ENCODE measurements at regions not wholly inside any gene's neighbourhood (a gene's known extent, or its start where the extent isn't known, plus 50 kb on each side); places are given as distances from the start of the nearest gene placed in this dataset.

DNA sequence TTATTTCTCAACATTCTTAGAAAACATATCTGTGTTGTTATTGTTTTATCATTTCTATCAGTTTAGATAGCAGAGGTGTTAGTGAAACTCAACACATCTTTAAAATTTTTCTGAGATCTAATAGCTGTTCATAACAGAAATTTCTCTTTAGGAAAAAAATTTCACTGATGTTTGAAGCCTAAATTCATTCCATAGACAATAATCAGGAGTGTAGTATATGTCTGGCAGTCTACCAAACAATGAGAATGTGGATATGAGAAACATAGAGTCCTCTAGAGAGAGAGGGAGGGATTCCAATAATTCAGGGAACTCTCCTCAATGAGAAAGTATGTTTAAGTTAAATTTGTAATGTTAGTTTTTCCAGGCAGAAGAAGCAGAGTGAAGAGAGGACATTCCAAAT lies 118.2 kb upstream of the EDNRB start:
- no peak overlapping the region for H3K4me3 ChIP-seq
- H3K27ac ChIP-seq, result no peak overlapping the region

GRCh38 chr13:78035500-78035899 lies 116.9 kb upstream of the EDNRB start:
- H3K27ac ChIP-seq, result no peak overlapping the region
- no peak overlapping the region for H3K4me3 ChIP-seq

GRCh38 chr13:78033509-78033908 lies 114.9 kb upstream of the EDNRB start:
- no peak overlapping the region for H3K27ac ChIP-seq

GRCh38 chr13:78032132-78032531 lies 113.5 kb upstream of the EDNRB start:
- Histone ChIP-seq H3K4me3 (no peak overlapping the region), H3K27ac (no peak overlapping the region)

More at GRCh38 chr13:78033509-78033908, 114.9 kb upstream of the EDNRB start:
- no peak overlapping the region for H3K4me3 ChIP-seq

DNA sequence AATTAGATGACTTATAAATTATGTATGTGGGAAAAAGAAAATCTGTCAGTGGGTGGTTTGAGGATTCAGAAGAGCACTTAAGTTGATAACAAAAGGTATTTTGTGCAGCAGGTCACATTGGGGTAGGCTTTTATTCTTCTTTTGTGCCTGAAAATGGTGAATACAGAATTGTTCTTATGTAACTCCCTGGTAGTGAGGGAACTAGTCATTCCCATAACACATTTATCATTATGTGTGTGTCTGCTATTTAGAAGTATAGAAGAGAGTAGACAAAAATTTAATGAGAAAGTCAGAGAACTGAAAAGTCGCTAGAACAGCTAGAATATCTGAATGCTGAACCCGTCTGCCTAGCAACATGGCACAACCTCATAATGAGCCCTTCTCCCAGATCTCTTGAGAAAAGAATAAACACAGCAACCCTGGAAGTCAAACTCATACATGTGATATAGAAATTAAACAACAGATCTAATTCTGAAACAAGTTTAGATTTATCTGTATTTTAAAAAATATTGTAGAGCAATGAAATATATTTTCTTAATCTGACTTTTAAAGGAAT lies 111.8 kb upstream of the EDNRB start:
- no peak overlapping the region for H3K27ac ChIP-seq
- no peak overlapping the region for H3K4me3 ChIP-seq

GRCh38 chr13:78029901-78030300 lies 111.3 kb upstream of the EDNRB start:
- Histone ChIP-seq H3K4me3 (no peak overlapping the region), H3K27ac (no peak overlapping the region)

- Histone ChIP-seq H3K27ac (no peak overlapping the region), H3K4me3 (no peak overlapping the region)
Observed at GRCh38 chr13:78028960-78029359, 110.3 kb upstream of the EDNRB start.

DNA sequence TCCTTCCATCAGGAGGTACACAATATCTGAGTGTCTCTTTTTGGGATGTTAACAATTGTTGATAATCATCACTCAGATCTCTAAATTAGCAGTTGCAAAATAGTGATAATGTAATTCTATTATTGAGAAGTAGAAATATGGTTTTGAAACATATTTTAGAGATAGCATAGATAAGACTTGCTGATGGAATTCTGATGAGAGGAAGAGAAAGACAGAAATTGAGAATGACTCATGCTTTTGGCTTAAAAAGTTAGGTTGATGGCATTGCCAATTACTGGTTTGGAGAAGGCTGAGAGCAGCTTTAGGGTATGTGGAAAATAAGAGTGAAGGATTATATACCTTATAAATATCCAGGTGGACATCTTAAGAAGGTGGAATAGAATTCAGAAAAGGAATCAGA lies 106.4 kb upstream of the EDNRB start:
- H3K27ac ChIP-seq, result no peak overlapping the region
- no peak overlapping the region for H3K4me3 ChIP-seq

DNA sequence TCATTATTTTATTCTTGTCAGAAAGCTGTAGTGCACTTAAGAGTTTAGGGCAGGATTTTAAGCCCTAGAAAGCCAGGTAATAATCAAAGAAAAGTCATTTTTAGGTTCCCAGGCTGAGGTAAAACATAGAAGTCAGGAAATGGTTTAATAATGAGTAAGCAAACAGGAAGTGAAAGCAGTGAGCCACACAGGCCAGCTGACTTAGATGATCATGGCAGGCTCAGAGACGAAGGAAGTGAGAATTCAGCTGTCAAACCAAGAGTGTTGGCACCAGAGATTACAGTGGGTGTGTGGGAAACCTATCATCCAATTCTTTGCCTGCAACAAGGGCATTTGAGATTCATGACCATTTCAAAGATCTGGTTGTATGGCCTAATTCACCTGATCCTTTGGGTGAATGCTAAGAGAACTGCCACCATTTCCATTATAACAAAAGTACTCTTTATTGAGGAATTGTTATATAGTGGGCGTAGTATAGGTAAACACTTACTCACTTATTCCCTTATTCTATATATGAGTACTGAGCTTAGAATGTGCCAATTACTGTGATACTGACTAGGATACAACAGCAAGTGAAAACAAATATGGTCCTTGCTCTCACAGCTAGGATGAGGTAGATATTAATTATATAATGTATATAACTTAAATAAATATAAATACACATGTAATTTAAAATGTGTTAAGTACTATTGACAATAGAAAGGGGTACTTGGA lies 103.7 kb upstream of the EDNRB start:
- H3K27ac ChIP-seq, result peak overlapping the region in 1 of 21 experiments; percentile 2
- no peak overlapping the region for H3K4me3 ChIP-seq

GRCh38 chr13:78020861-78021260 lies 102.2 kb upstream of the EDNRB start:
- no peak overlapping the region for H3K4me3 ChIP-seq
- H3K27ac ChIP-seq, result no peak overlapping the region

- Histone ChIP-seq H3K27ac (no peak overlapping the region), H3K4me3 (no peak overlapping the region)
Observed at GRCh38 chr13:78015782-78016181, 97.2 kb upstream of the EDNRB start.

DNA sequence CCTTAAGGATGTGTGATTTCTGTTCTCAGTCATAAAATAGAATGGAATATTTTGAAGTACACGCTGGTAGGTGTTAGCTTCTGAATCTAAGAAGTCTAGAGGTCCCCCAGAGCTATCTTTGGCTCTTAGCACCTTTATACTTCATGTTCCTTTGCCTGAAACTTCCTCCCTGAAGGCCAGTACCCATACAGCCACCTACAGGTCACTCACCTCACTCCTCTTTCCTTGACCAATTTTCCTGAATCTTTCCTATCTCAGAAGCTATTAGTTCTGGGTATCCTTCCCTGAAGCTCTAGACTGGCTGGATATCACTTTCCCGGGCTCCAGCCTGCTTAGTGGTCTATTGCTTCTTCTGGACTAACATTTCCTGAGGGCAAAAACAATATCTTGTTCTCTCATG lies 93.4 kb upstream of the EDNRB start:
- no peak overlapping the region for H3K4me3 ChIP-seq
- H3K27ac ChIP-seq, result no peak overlapping the region

GRCh38 chr13:78004821-78005220 lies 86.2 kb upstream of the EDNRB start:
- Histone ChIP-seq H3K4me3 (no peak overlapping the region), H3K27ac (no peak overlapping the region)

- Histone ChIP-seq H3K4me3 (no peak overlapping the region), H3K27ac (no peak overlapping the region)
Observed at GRCh38 chr13:77999746-78000145, 81.1 kb upstream of the EDNRB start.

- no peak overlapping the region for H3K4me3 ChIP-seq
- no peak overlapping the region for H3K27ac ChIP-seq
Observed at GRCh38 chr13:77994166-77994565, 75.5 kb upstream of the EDNRB start.

- no peak overlapping the region for H3K27ac ChIP-seq
- no peak overlapping the region for H3K4me3 ChIP-seq
Observed at GRCh38 chr13:77991003-77991402, 72.4 kb upstream of the EDNRB start.

DNA sequence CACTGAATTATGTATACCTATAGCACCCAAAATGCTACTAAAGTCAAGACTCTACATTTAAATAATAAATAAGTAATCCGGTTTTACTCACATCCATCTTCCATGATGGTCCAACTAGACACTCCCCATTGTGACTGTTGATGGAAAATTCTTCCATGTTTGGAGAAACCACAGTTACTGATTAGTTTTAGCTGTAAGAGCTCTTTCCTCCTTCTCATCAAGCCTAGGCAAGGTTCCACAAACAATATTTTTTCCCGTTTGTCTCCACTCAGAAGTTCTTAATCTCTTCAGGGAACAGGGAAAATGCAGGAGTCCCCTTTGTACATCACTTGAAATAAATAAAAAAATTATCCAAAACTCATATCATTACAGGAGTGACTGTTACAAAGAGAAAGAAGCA lies 70.7 kb upstream of the EDNRB start:
- no peak overlapping the region for H3K27ac ChIP-seq
- no peak overlapping the region for H3K4me3 ChIP-seq

GRCh38 chr13:77988355-77988754 lies 69.7 kb upstream of the EDNRB start:
- H3K4me3 ChIP-seq, result no peak overlapping the region

GRCh38 chr13:77986713-77987112 lies 68.1 kb upstream of the EDNRB start:
- Histone ChIP-seq H3K4me3 (no peak overlapping the region), H3K27ac (no peak overlapping the region)

More at GRCh38 chr13:77988355-77988754, 69.7 kb upstream of the EDNRB start:
- H3K27ac ChIP-seq, result no peak overlapping the region

DNA sequence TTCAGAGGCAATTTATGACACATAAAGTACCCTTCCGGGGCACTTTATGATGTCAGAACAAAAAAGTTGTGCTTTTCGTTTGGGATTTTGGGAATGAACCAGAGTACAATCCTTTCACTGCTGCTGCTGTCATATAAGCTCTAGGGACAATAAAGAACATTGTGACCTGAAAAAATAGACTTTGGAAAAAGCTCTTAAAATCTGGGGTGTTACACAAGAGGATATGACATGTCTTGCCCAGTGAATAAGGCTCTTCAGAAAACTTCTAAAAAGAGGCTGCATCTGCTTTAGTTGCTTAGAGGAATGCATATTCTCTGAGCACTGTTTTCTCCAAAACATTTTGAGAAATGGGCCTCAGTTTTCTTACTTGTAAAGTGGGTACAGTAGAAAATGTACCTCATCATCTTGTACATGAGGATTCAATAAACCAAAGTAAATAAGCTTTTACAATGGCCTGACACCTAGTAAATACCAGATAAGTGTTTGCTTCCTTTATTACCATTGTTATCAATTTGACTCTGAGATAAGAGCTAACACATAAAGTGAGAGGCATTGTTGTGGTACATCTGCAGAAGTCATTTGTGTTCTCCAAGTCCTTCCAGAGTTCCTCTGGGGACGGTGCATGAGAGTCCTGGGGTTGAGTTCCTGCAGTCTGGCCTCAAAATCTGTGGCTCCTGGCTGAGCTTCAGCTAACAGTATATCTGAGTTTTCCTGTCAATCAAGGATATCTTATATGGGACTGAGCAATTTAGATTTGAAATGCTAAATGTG lies 67.4 kb upstream of the EDNRB start:
- Histone ChIP-seq H3K27ac (no peak overlapping the region), H3K4me3 (no peak overlapping the region)

- no peak overlapping the region for H3K4me3 ChIP-seq
- H3K27ac ChIP-seq, result peak overlapping the region in 12 of 21 experiments; percentile 7 to 76 (median 62)
Observed at GRCh38 chr13:77981281-77981881, 62.8 kb upstream of the EDNRB start.
